GM18499 (cell line): ENCODE measurements at regions not wholly inside any gene's neighbourhood (a gene's known extent, or its start where the extent isn't known, plus 50 kb on each side); places are given as distances from the start of the nearest gene placed in this dataset.
"Not testable (repeated sequence)": the region's sequence is repeated elsewhere in the genome, so short reads cannot be mapped to it uniquely, and the experiment has no call there.

Source experiments
- ATAC-seq: cut with Tn5 transposase; IDR thresholded peaks from one replicate; pipeline ENCODE4 v1.9.1; 2021; ENCODE audit warnings: moderate number of reproducible peaks; ENCODE audit not compliant: insufficient read depth, unreplicated experiment

- no peak for ATAC-seq
These were observed 635.7 kb upstream of the FAM98A start for GRCh38 chr2:34234823-34235222.

- no peak for ATAC-seq
These were observed 630.9 kb upstream of the FAM98A start for GRCh38 chr2:34229998-34230397.

- no peak for ATAC-seq
These were observed 616.1 kb upstream of the FAM98A start for GRCh38 chr2:34215174-34215573.

GRCh38 chr2:34210382-34210781 lies 611.3 kb upstream of the FAM98A start:
- ATAC-seq, result not testable (repeated sequence)

- no peak for ATAC-seq
These were observed 605.5 kb upstream of the FAM98A start for GRCh38 chr2:34204560-34204959.

DNA sequence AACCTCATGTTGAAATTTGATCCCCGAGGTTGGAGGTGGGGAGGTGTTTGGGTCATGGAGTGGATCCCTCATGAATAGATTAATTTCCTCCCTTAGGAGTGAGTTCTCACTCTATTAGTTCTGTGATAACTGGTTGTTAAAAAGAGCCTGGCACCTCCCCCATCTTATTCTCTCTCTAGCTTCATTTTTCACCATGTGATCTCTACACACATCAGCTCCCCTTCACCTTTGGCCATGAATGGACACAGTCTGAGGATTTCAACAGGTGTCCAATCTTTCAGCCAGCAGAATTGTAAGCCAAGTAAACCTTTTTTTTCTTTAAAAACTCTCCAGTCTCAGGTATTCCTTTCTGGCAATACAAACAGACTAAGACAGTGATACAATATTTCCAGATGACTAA lies 602.0 kb upstream of the FAM98A start:
- no peak for ATAC-seq

DNA sequence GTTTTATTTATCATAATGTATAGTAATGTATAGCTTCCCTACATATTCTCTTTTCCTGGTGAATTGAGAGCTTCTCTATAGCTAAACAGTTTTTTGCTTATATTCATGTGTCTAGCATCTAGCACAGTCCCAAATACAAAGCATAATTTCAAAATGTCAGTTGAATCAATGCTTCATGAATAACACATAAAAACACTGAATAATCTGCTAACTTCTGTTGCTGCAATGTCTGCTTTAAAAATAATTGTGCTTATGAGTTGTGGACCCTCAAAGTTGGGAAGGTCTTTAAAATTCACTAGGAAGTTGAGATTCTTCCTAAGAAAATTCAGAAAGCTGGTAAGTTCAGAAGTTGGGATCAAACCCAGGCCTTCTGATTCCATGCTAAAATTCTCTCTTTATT lies 600.9 kb upstream of the FAM98A start:
- no peak for ATAC-seq

DNA sequence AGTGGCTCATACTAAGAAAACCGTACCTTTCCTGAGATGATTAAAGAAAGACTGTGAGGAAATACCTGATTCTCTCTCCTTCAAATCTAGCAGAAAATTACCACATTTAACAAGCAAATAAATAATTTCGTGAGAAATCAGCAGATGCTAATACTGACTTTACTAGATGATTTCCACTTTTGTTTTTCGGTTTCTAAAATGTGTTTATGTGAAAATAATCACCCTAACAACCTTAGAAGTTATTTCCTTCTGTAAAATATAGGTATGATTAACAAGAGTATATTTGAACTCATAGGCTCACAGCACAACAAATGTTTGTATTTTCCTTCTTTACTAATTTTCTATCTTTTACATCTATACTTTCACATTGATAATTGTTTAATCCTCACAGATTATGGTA lies 594.1 kb upstream of the FAM98A start:
- no peak for ATAC-seq

GRCh38 chr2:34188464-34189303 lies 589.6 kb upstream of the FAM98A start:
- no peak for ATAC-seq

GRCh38 chr2:34179511-34179910 lies 580.4 kb upstream of the FAM98A start:
- no peak for ATAC-seq

- no peak for ATAC-seq
These were observed 579.4 kb upstream of the FAM98A start for GRCh38 chr2:34178482-34178881.

- no peak for ATAC-seq
These were observed 577.6 kb upstream of the FAM98A start for GRCh38 chr2:34176693-34177092.

- ATAC-seq, result no peak
These were observed 575.4 kb upstream of the FAM98A start for GRCh38 chr2:34174506-34174905.

- no peak for ATAC-seq
These were observed 563.1 kb upstream of the FAM98A start for GRCh38 chr2:34162231-34162630.

GRCh38 chr2:34161549-34161948 lies 562.5 kb upstream of the FAM98A start:
- ATAC-seq, result no peak

DNA sequence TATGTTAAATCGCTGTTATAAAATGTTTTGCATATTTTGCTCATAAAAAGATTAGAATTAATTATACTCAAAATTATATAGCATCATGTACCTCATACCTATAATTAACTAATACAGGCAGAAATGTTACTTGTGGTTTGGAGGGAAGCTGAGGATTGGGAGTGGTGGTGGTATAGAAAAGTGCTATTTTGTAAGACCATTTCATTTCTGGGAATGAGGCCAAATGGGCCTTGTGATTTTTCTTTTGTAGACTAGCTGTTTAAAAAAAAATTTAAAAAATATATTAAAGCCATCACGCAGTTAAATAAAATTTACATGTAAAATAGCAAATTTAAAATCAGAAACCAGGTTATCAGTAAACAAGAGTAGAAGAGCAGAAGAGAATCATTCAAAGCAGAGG lies 560.8 kb upstream of the FAM98A start:
- no peak for ATAC-seq

GRCh38 chr2:34153484-34153883 lies 554.4 kb upstream of the FAM98A start:
- ATAC-seq, result no peak

GRCh38 chr2:34147780-34148179 lies 548.7 kb upstream of the FAM98A start:
- no peak for ATAC-seq

DNA sequence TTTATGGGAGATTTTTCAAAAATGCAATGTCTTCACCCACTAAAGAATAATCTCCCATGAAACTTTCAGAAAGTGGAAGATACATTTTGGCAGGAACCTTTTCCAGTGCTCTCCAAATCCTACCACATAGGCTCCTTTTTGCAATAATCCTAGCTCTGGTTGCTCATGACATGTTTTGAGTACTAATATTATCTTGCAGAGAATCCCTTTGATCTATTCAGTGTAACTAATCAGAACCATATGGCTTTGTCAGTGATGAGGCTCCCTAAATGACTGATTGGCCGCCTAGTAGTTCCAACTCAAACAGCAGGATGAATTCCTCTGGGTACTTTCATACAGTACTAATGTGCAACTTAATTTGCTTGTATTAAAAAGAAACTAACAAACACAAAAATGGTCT lies 544.0 kb upstream of the FAM98A start:
- ATAC-seq, result no peak

- not testable (repeated sequence) for ATAC-seq
These were observed 543.5 kb upstream of the FAM98A start for GRCh38 chr2:34142531-34143008.

- not testable (repeated sequence) for ATAC-seq
These were observed 534.0 kb upstream of the FAM98A start for GRCh38 chr2:34133065-34133464.

GRCh38 chr2:34126279-34126678 lies 527.2 kb upstream of the FAM98A start:
- no peak for ATAC-seq
